Left renal pelvis (tissue), 4 donors: ENCODE measurements at regions not wholly inside any gene's neighbourhood (a gene's known extent, or its start where the extent isn't known, plus 50 kb on each side); places are given as distances from the start of the nearest gene placed in this dataset.
"Not testable (repeated sequence)": the region's sequence is repeated elsewhere in the genome, so short reads cannot be mapped to it uniquely, and the experiment has no call there.

Experiments
- DNase-seq, 4 donors: peaks; one replicate each; pipeline ENCODE4 v3.0.0-alpha.2; 2013; ENCODE audit warnings: low read depth in 4 of 4, low spot score in 3 of 4

DNA sequence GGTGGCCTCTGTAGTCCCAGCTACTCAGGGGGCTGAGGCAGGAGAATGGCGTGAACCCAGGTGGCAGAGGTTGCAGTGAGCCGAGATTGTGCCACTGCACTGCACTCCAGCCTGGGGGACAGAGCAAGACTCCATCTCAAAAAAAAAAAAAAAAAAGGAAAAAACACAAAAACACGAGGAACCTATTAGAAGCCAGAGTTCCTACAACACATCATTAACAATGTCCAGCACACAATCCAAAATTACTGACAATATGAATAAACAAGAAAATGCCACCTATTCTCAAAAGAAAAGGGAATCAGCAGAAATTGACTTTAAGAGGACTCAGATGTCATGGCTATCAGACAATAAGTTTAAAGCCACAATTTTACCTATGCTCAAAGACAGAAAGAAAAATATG, 57.3 kb upstream of the HS3ST3A1 start:
- DNase-seq: not testable (repeated sequence)

GRCh38 chr17:13665872-13666635, 64.3 kb upstream of the HS3ST3A1 start:
- no peak for DNase-seq

GRCh38 chr17:13671341-13671740, 69.6 kb upstream of the HS3ST3A1 start:
- no peak for DNase-seq

- no peak for DNase-seq
These were observed 70.0 kb upstream of the HS3ST3A1 start for GRCh38 chr17:13671771-13672170.

DNA sequence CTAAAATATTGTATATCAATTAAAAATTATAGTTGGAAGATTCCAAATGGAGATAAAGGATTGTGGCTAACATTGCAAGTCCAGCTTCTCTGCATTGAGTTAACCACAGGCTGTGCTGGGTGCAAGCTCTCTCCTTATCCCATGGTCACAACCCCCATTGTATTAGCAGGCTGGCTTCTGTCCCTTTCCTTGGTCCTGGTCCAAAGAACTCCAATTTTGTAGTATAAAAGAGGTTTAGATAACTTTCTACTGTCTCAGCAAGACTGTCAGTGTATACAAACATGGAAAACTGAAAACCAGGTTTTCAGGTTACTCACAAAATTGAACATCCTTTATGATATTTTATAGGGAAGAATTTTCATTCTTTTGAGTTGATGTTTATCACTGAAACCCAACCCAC, 76.6 kb upstream of the HS3ST3A1 start:
- no peak for DNase-seq

DNA sequence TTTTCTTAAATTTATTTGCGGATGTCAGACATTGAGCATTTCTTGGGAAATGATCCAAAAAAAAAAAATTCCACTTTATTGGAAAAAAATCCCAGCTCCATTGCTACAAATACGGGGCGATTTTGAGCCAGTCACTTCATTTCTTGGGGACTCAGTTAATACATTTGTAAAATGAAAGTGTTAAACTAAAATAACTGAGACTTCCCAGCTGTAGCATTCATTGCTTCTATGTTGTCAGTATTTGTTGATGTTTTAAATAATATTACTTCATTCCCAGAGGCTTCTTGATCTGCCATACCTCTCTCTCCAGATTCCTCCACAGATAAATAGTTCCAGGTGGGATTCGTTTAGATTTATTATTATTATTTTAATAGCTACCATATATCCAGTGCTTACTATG, 77.1 kb upstream of the HS3ST3A1 start:
- DNase-seq: no peak

DNA sequence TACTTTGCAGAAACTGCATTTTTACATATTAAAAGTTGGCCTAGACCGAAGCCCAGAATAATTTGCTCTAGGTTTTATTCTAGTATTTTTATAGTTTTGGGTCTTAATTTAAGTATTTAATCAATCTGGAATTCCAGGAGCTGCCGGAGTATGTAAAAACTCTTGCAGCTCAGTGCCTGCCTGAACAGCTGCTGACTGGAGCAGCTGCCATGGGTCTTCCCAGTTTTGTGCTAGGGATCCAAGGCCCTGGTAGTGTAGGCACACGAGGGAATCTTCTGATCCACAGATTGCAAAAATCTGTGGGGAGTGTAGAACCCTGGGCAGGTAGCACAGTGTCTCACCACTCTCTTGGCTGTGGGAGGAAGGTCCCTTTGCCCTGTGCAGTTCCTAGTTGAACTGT, 87.0 kb upstream of the HS3ST3A1 start:
- DNase-seq: no peak

GRCh38 chr17:13690806-13691205, 89.1 kb upstream of the HS3ST3A1 start:
- DNase-seq: no peak

- DNase-seq: no peak
These were observed 93.2 kb upstream of the HS3ST3A1 start for GRCh38 chr17:13694934-13695333.

DNA sequence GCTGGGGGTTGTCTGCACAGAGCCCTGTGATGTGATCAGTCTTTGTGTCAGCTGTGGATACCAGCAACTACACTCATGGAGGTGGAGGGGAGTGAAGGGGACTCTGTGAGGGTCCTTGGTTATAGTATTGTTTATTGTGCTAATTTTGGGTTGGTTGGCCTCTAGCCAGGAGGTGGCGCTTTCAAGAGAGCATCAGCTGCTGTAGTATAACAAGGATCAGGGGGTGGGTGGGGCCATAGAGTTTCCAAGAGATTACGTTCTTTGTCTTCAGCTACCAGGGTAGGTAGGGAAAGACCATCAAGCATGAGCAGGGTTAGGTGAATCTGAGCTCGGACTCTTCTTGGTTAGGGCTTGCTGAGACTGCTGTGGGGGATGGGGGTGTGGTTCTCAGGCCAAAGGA, 97.1 kb upstream of the HS3ST3A1 start:
- DNase-seq: no peak

- no peak for DNase-seq
These were observed 97.5 kb upstream of the HS3ST3A1 start for GRCh38 chr17:13699261-13699660.

- no peak for DNase-seq
These were observed 100.5 kb upstream of the HS3ST3A1 start for GRCh38 chr17:13702266-13702665.

DNA sequence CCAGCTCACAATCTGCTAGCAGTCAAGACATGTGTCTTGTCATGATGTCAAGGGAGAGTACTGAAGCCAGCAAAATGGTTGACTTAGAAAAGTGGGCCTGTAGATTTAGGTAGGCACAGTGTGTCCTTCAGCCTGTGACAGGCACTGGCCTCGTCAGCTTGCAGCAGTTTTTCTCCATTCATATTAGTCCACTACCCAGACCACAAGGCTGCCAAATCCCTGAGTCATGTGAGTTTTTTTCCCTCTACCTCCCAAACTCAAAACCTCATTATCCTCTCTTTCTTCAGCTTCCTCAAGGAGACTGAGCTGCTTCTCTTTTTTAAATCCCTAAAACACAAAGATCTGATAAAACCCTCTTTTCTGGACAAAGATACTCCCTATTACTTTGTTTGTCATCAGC, 102.6 kb upstream of the HS3ST3A1 start:
- no peak for DNase-seq

DNA sequence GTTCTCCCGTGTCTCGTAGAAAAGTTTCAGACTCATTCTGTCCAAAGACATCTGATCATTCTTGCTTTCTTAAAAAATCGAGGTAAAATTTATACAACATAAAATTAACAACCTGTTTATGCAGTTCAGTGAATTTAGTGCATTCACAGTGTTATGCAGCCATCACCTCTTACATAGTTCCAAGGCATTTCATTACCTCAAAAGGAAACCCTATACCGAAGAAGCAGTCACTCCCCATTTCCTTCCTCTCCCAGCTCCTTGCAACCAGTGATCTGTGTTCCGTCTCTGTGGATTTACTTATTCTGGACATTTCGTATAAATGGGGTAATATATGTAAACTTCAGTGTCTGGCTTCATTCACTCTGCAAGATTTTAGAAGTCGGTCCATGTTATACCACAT, 103.5 kb upstream of the HS3ST3A1 start:
- peak in 1 of 4 donors; percentile 11 for DNase-seq

DNA sequence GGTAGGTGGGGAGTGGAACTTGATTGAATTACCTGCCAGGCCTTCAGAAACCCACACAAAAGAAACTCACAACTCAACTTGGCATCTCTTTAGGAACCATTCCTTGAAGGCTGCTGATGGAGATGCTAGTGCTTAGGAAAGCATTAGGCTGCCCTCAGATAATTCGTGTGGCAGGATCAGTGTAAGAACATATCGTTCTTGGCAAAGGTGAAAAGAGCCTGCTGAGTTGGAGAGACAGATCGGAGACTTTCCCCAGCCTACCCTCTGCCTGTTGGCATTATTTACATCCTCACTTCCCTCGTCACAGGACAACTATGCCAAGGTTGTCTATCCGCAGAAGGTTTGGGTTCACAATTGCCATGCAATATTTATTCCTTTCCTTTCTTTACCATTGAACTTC, 120.0 kb upstream of the HS3ST3A1 start:
- DNase-seq: no peak

DNA sequence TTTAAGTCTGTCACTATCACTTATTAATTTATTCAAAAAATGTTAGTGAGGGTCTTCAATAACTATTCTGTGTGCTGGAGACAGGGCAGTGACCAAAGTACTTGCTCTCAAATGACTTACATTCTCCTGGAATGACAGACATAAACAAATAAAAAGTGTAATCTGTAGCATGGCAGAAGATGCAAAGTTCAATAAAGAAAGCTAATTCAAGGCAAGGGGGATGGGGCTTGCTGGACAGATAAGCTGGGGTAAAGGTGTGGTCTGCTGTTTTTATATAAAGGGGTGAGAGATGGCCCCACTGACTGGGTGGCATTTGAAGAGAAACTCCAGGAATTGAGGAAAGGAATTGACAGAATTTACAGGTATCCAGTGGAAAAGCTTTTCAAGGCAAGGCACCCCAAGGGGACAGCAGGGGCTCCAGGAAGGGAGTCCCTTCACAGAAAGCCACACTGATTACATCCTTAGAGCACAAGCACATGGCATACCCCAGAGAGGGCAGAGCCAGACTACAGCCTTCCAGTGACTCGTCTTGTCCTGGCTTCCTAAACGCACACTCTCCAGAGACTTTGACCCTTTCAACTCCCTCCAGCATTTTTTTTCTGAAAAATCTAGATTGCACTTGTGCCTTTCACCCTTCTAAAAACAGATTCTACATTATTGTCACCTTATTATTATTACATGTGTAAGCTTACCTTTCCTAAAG, 123.7 kb upstream of the HS3ST3A1 start:
- DNase-seq: no peak

DNA sequence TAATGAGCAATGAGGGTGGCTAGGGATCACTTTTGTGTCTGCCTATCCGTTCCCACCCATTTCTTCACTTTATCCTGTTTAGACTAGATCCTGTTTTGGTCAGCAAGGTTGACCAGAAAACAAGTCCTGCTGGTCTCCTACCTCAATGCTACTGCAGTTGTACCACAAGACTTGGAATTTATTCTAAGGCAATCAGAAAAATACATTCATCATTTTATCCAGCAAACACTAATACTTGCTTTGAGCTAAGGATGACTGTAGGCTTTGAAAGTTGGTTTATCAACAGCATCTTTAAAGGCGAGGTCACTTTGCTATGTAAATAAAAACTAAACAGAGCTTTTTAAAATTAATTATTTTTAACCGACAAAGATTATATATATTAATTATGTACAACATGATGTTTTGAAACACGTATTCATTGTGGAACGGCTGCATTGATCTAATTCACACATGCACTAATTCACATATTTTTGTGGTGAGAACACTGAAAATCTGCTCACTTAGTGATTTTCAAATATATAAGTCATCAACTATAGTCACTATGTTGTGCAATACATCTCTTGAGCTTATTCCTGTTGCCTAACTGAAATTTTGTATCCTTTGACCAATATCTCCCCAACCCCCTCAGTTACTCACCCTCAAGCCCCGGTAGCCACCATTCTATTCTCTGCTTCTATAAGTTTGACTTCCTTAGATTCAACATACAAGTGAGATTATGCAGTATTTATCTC, 125.9 kb upstream of the HS3ST3A1 start:
- no peak for DNase-seq

GRCh38 chr17:13728781-13729180, 127.1 kb upstream of the HS3ST3A1 start:
- DNase-seq: no peak

DNA sequence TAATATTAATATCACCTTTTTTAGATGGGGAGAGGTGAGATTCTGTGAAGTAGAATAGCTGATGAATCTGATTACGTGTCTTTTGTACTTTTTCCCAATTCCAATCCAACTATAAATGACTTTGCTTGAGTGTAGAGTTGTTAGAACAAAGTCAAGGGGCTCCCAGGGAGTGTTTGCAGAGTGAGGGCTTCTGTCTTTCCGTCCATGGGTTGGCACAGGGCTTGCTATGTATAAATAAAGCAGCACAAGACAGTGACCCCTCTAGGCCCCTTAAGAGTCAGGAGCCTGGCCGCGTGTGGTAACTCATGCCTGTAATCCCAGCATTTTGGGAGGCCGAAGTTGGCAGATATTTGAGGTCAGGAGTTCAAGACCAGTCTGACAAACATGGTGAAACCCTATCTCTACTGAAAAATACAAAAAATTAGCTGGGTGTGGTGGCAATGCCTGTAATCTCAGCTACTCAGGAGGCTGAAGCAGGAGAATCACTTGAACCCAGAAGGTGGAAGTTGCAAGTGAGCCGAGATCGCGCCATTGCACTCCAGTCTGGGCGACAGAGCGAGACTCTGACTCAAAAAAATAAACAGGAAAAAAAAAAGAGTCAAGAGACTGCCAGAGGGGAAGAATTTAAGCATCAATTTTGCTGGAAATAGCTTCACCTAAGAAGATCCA, 127.9 kb upstream of the HS3ST3A1 start:
- no peak for DNase-seq

DNA sequence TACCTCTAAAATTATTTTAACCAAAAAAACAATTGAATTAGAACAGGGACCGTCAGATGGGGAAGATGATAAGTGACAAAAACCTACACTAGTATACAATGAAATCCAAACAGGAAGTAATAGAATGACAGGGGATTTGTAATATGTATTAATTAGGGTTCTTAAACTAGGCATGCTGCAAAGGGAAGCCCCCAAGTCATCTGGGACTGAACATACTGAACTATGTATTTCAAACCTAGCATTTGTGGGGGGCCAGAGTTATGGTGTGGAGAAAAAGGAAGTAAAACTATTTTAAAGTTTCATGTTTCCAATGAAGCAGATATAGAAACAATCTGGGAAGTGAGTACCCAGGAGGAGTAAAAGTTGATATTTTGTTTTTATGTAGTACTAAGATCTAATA, 133.2 kb upstream of the HS3ST3A1 start:
- no peak for DNase-seq

GRCh38 chr17:13735444-13735843, 133.7 kb upstream of the HS3ST3A1 start:
- DNase-seq: no peak
